HL-60 (cell line): ENCODE measurements at regions not wholly inside any gene's neighbourhood (a gene's known extent, or its start where the extent isn't known, plus 50 kb on each side); places are given as distances from the start of the nearest gene placed in this dataset.

Experiments
- DNase-seq, 2 experiments: peaks; one replicate each; pipeline ENCODE4 v3.0.0-alpha.2; 2010 to 2020; ENCODE audit warnings: low read depth in 1 of 2, low spot score in 1 of 2
- H3K27ac ChIP-seq: fragments of 250-450 bp; sonication (Bioruptor Pico); replicated peaks from 2 replicates; pipeline ENCODE4 v1.5.1; 2020; ENCODE audit warnings: mild to moderate bottlenecking, moderate library complexity
- H3K27me3 ChIP-seq: fragments of 250-450 bp; sonication (Bioruptor Pico); 2 replicates; pipeline ENCODE4 v1.5.1; 2021; ENCODE audit warnings: mild to moderate bottlenecking, moderate library complexity; ENCODE audit not compliant: insufficient read depth, poor library complexity, severe bottlenecking
- H3K4me3 ChIP-seq: replicated peaks from 2 replicates; pipeline ENCODE4 v1.5.1; 2011; ENCODE audit warnings: mild to moderate bottlenecking, control low read depth, low read length; ENCODE audit not compliant: insufficient read depth
- GABPA ChIP-seq: IDR thresholded peaks from 2 replicates; pipeline ENCODE4 v1.6.1; 2012; ENCODE audit warnings: low read depth
- POLR2AphosphoS5 ChIP-seq: IDR thresholded peaks from 2 replicates; pipeline ENCODE4 v1.6.1; 2012; ENCODE audit warnings: low read depth
- REST ChIP-seq: IDR thresholded peaks from 2 replicates; pipeline ENCODE4 v1.6.1; 2012; ENCODE audit warnings: low read depth; ENCODE audit not compliant: insufficient replicate concordance
- SPI1 ChIP-seq: IDR thresholded peaks from 2 replicates; pipeline ENCODE4 v1.6.1; 2012; ENCODE audit warnings: low read depth, mild to moderate bottlenecking, borderline replicate concordance
- TF ChIP-seq, protein P1 (sequence below): IDR thresholded peaks from one replicate; pipeline ENCODE4 v1.5.1; 2011; ENCODE audit warnings: low read length, control low read depth, inconsistent platforms; ENCODE audit not compliant: insufficient read depth

GRCh38 chr5:118555727-118556126 lies 432.6 kb downstream of the DTWD2 start:
- no peak for DNase-seq
- TF ChIP-seq REST (no peak), POLR2AphosphoS5 (no peak), GABPA (no peak), SPI1 (no peak)
- TF ChIP-seq, protein P1, sequence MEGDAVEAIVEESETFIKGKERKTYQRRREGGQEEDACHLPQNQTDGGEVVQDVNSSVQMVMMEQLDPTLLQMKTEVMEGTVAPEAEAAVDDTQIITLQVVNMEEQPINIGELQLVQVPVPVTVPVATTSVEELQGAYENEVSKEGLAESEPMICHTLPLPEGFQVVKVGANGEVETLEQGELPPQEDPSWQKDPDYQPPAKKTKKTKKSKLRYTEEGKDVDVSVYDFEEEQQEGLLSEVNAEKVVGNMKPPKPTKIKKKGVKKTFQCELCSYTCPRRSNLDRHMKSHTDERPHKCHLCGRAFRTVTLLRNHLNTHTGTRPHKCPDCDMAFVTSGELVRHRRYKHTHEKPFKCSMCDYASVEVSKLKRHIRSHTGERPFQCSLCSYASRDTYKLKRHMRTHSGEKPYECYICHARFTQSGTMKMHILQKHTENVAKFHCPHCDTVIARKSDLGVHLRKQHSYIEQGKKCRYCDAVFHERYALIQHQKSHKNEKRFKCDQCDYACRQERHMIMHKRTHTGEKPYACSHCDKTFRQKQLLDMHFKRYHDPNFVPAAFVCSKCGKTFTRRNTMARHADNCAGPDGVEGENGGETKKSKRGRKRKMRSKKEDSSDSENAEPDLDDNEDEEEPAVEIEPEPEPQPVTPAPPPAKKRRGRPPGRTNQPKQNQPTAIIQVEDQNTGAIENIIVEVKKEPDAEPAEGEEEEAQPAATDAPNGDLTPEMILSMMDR: no peak
- H3K27ac ChIP-seq: no peak overlapping the region
- H3K27me3 ChIP-seq: no peaks in the 10 kb centered on the region
- no peak overlapping the region for H3K4me3 ChIP-seq

- H3K27me3 ChIP-seq: no peaks in the 10 kb centered on the region
- TF ChIP-seq GABPA (no peak), SPI1 (no peak), REST (no peak), POLR2AphosphoS5 (no peak)
- TF ChIP-seq, protein P1: no peak
Observed at GRCh38 chr5:118554981-118555380, 433.4 kb downstream of the DTWD2 start.

DNA sequence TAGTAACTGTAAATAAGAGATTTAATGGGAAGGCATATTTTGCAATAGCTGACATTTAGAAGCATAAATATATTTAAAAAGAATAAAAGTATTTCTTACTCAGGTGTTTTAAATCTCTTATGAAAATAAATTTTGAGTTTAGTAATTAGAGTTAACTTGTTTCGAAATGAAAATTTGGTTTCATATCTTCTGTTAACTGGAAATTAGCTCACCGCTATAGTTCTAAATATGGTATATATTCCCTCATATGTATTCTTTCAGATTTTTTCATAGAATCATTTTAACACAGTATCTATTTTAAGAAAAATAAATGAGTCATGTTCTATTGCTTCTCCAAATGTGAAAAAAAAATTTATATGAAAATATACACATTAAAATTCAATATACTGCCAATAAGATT lies 434.1 kb downstream of the DTWD2 start:
- no peak for DNase-seq
- Histone ChIP-seq H3K27ac (no peak overlapping the region), H3K4me3 (no peak overlapping the region), H3K27me3 (no peaks in the 10 kb centered on the region)
- TF ChIP-seq, protein P1: no peak
- no peak for TF ChIP-seq SPI1

More at GRCh38 chr5:118554981-118555380, 433.4 kb downstream of the DTWD2 start:
- H3K4me3 ChIP-seq: no peak overlapping the region
- no peak overlapping the region for H3K27ac ChIP-seq
- no peak for DNase-seq

- Histone ChIP-seq H3K27me3 (no peaks in the 10 kb centered on the region), H3K4me3 (no peak overlapping the region), H3K27ac (no peak overlapping the region)
- TF ChIP-seq, protein P1: no peak
- TF ChIP-seq POLR2AphosphoS5 (no peak), REST (no peak), GABPA (no peak), SPI1 (no peak)
- no peak for DNase-seq
Observed at GRCh38 chr5:118553662-118554061, 434.7 kb downstream of the DTWD2 start.
